ENCODE measurements at regions not wholly inside any gene's neighbourhood (a gene's known extent, or its start where the extent isn't known, plus 50 kb on each side); places are given as distances from the start of the nearest gene placed in this dataset.
"Not testable (repeated sequence)": the region's sequence is repeated elsewhere in the genome, so short reads cannot be mapped to it uniquely, and the experiment has no call there.

- TF ChIP-seq EZH2 (IDR thresholded peaks at IDR 0.05); POLR2AphosphoS5 (IDR thresholded peaks at IDR 0.05; ENCODE audit: borderline replicate concordance, low read depth, low read length); FOXP2 (optimal IDR thresholded peaks at IDR 0.05; ENCODE audit: control extremely low read depth, extremely low read length, insufficient read depth): not testable (repeated sequence)
Observed at GRCh38 chr13:18599791-18600211, 581.8 kb downstream of the TUBA3C start.

All from SK-N-MC (cell line).